Cardiac muscle cell (in vitro differentiated cells and primary cell): ENCODE measurements at regions not wholly inside any gene's neighbourhood (a gene's known extent, or its start where the extent isn't known, plus 50 kb on each side); places are given as distances from the start of the nearest gene placed in this dataset.

Source experiments
- DNase-seq, 2 donors: peaks; one replicate each; pipeline versions ENCODE4 v3.0.0 to v3.0.0-alpha.2; 2010 to 2017; ENCODE audit warnings: low read depth in 1 of 2, low spot score in 1 of 2
- H3K27ac ChIP-seq: fragments of 200-600 bp; sonication (generic); 2 replicates; pipeline ENCODE4 v1.5.1; 2016
- H3K27me3 ChIP-seq: fragments of 200-600 bp; sonication (generic); 2 replicates; pipeline ENCODE4 v1.6.0; 2016; ENCODE audit warnings: control low read depth
- H3K36me3 ChIP-seq: fragments of 200-600 bp; sonication (generic); 2 replicates; pipeline ENCODE4 v1.5.1; 2016; ENCODE audit warnings: control low read depth
- H3K4me1 ChIP-seq: fragments of 200-600 bp; sonication (generic); 2 replicates; pipeline ENCODE4 v1.8.1; 2017; ENCODE audit warnings: low read depth, mild to moderate bottlenecking, mixed run types
- H3K4me3 ChIP-seq: fragments of 200-600 bp; sonication (generic); 2 replicates; pipeline ENCODE4 v1.5.1; 2016; ENCODE audit warnings: mild to moderate bottlenecking
- H3K9me3 ChIP-seq: fragments of 200-600 bp; sonication (generic); 2 replicates; pipeline ENCODE4 v1.5.1; 2017; ENCODE audit warnings: low read depth, mild to moderate bottlenecking, control low read depth
- CTCF ChIP-seq: IDR thresholded peaks from 2 replicates; pipeline ENCODE4 v1.5.1; 2012; ENCODE audit warnings: low read depth, mild to moderate bottlenecking, low read length

DNA sequence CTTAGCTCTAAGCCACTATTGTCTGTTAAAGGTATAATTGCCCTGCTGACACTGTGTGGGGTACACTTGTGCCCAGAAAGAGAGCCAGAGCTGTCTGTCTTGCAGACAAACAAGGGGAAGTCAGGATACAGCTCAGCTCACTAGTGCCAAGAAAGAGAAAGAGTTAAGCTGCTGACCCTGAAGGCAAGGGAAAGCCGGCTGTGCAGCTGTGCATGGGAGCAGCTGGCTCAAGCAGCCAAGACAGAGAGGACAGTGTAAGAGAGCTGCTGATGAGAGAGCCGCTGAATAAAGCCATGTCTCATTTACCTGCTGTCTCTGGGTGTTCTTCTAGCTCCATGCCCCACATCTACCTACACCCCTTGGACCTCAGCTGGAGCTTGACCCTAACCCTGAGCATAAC is 428.1 kb upstream of the NAALADL2 start:
- Histone ChIP-seq H3K36me3 (no peaks in the 10 kb centered on the region), H3K4me3 (no peak overlapping the region), H3K27me3 (no peaks in the 10 kb centered on the region), H3K4me1 (no peaks in the 10 kb centered on the region), H3K9me3 (no peaks in the 10 kb centered on the region), H3K27ac (no peak overlapping the region)
- TF ChIP-seq CTCF: no peak
- DNase-seq: no peak

- Histone ChIP-seq H3K9me3 (no peaks in the 10 kb centered on the region), H3K4me1 (peaks cover 3% of the 10 kb centered on the region), H3K36me3 (no peaks in the 10 kb centered on the region), H3K27ac (no peak overlapping the region), H3K27me3 (no peaks in the 10 kb centered on the region), H3K4me3 (no peak overlapping the region)
- no peak for TF ChIP-seq CTCF
- peak in 1 of 2 donors; percentile 46 for DNase-seq
These were observed 427.4 kb upstream of the NAALADL2 start for GRCh38 chr3:174431717-174432116.

DNA sequence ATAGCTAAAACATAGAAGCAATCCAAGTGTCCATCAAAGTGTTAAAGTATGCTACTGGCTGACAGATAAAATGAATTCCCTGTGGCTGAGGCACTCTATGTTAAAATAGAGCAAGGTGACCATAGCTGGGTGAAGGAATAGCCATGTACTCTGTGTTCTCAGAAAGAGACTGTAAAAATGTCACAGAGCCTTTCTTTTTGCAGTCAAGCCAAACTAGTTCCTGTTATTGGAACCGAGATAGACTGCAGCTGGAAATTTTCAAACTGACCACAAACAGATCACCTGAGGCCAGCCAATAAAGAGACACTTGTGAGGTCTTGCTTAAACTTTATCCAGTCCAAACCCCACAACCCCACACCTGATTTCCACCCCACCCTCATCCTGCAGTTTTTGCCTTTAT is 422.8 kb upstream of the NAALADL2 start:
- H3K9me3 ChIP-seq: no peaks in the 10 kb centered on the region
- no peak overlapping the region for H3K4me3 ChIP-seq
- no peak for TF ChIP-seq CTCF
- no peaks in the 10 kb centered on the region for H3K36me3 ChIP-seq
- no peak for DNase-seq
- no peaks in the 10 kb centered on the region for H3K27me3 ChIP-seq
- H3K27ac ChIP-seq: no peak overlapping the region
- H3K4me1 ChIP-seq: peaks cover 3% of the 10 kb centered on the region

GRCh38 chr3:174438501-174439145 is 420.5 kb upstream of the NAALADL2 start:
- Histone ChIP-seq H3K4me1 (peaks cover 10% of the 10 kb centered on the region), H3K27me3 (no peaks in the 10 kb centered on the region), H3K9me3 (no peaks in the 10 kb centered on the region), H3K27ac (no peak overlapping the region), H3K36me3 (no peaks in the 10 kb centered on the region), H3K4me3 (no peak overlapping the region)
- TF ChIP-seq CTCF: no peak
- peak in 1 of 2 donors; percentile 21 for DNase-seq

DNA sequence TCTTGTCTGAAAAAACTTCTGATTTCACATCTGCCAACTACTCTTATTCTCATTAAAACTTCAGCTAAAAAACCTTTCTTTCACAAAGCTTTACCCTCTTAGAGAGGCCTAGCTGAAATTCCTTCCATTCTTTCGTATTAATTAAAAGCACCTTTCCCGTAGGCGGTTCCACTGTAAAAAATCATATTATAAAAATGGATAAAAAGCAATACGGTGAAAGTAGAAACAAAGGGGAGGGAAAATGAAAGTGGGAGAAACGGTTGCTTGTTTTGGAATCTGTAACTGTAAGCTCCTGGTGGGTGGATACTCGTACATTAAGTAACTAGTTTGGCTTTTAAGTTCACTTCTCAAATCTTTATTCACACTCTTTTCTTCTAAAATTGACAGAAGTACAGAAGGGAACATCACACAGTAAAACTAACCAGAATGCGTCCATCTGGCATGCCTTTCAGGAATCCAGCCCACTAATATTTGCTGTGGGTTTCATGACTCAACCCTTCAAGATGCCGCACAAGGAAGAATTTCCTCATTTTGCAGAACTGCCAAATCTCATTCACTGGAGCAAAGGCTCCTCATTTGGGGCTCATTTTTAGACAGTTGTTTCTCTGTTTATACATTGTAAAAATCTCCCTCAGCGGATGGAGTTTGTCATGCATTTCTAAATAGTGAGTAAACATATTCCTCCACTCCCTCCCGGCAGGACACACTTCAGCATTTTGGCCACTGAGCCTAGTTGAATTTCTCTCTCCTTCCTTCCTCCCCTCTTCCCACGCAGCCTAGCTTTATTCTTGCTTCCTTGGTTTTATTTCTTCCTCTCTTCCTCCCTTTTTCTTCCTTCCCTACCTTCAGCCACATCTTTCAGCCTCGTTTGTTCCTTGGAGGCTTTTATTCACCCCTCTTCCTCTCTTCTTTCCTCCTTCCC is 419.5 kb upstream of the NAALADL2 start:
- no peak overlapping the region for H3K27ac ChIP-seq
- no peaks in the 10 kb centered on the region for H3K27me3 ChIP-seq
- TF ChIP-seq CTCF: no peak
- peak overlapping the region; percentile 54 for H3K4me3 ChIP-seq
- H3K36me3 ChIP-seq: no peaks in the 10 kb centered on the region
- DNase-seq: peak in 1 of 2 donors; percentile 97
- peaks cover 10% of the 10 kb centered on the region for H3K4me1 ChIP-seq
- no peaks in the 10 kb centered on the region for H3K9me3 ChIP-seq
